ENCODE measurements at regions not wholly inside any gene's neighbourhood (a gene's known extent, or its start where the extent isn't known, plus 50 kb on each side); places are given as distances from the start of the nearest gene placed in this dataset.
A peak's percentile ranks its signal among the peaks of the same experiment; 100 is the strongest.

DNA sequence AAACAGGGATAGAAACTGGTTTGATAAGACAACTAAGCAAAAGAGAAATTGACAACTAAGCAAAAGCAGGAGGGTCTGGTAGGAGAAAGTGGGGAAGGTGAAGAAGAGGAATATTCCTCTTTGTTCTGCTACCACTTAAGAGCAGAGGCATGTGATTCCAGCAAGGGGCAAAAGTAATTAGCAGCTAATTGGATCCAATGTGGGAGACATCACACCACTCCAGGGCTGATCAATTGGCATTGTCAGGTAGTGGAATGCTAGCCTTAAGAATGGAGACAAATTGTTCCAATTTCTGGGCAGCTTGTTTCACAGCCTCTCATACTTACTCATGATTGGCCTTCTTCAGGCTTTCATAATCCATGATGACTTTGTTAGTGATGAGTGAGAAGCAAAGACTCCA, 547.1 kb upstream of the GCFC2 start:
- TF ChIP-seq, protein P1, sequence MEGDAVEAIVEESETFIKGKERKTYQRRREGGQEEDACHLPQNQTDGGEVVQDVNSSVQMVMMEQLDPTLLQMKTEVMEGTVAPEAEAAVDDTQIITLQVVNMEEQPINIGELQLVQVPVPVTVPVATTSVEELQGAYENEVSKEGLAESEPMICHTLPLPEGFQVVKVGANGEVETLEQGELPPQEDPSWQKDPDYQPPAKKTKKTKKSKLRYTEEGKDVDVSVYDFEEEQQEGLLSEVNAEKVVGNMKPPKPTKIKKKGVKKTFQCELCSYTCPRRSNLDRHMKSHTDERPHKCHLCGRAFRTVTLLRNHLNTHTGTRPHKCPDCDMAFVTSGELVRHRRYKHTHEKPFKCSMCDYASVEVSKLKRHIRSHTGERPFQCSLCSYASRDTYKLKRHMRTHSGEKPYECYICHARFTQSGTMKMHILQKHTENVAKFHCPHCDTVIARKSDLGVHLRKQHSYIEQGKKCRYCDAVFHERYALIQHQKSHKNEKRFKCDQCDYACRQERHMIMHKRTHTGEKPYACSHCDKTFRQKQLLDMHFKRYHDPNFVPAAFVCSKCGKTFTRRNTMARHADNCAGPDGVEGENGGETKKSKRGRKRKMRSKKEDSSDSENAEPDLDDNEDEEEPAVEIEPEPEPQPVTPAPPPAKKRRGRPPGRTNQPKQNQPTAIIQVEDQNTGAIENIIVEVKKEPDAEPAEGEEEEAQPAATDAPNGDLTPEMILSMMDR (IDR thresholded peaks at IDR 0.05; ENCODE audit: unreplicated experiment), result no peak
- no peaks in the 10 kb centered on the region for H3K36me3 Mint-ChIP-seq (ENCODE audit: insufficient read depth, unreplicated experiment)
- intact Hi-C loops (cut with micrococcal nuclease), result loop anchor here (10.0 kb wide), 1 partner anchor 473 kb away; no protein-coding TSS in a partner anchor
- no TSS peak for BruUV-seq (replicated peaks)
- ChIA-PET CTCF (interaction anchor here (0.6 to 1.2 kb wide), 2 partner anchors 61 to 113 kb away, joined by 3 to 4 read pairs; no protein-coding TSS in a partner anchor), POLR2A (no interaction called here)
- no peak overlapping the region for H3K27ac Mint-ChIP-seq (ENCODE audit: low read depth, unreplicated experiment)
- no peaks in the 10 kb centered on the region for H3K9me3 Mint-ChIP-seq (ENCODE audit: unreplicated experiment)
- H3K4me3 Mint-ChIP-seq (ENCODE audit: unreplicated experiment), result no peak overlapping the region
- no peak for DNase-seq (ENCODE audit: unreplicated experiment)
- H3K27me3 Mint-ChIP-seq (ENCODE audit: insufficient read depth, unreplicated experiment), result peaks cover 24% of the 10 kb centered on the region
- no peaks in the 10 kb centered on the region for H3K4me1 Mint-ChIP-seq (ENCODE audit: insufficient read depth, unreplicated experiment)

DNA sequence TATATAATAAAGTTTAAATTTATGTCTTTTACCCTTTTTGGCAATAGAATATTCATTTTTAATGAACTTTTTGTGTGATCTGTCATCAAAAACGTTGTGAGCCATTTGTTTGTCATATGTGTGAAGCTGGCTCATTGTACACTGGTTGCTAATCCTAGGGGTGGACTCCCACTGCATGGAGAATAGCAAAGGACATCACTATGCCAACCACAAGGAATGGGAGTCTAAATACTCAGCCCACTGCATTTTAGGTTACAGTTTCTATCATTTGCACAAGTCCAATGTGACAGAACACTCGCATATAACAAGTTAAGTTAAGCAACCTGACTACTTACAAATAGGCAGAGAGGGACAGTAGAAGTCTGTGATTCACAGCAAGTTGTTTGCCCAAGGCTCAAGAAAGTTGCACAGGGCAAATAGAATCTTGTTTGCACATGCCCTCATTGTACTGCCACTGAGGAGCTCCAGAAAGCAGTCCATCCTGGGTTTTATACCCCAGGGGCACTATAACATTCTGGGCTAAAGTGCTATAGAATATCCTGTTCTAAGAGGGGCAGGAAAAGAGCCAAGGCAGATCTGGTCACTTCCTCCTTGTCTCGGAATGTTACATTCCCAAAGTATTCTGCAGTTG, 545.9 kb upstream of the GCFC2 start:
- POLR2A ChIA-PET, result no interaction called here
- peak; percentile 57 for DNase-seq (ENCODE audit: unreplicated experiment)

DNA sequence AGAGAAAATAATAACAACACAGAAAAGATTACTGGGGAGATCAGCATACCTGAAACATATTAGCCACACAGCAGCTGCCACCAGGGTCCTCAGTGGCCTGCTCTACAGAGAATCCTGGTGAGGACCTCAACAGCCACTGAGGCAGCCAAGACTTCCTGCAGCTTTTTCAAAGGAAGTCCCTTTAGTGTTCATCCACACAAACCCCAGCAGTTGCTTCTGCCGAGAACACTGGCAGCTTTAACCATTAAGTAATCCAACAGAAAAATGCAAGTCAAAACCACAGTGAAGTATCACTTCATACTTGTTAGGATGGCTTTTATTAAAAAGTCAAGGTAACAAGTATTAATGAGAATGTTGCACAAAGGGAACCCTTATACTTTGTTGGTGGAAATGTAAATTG, 542.0 kb upstream of the GCFC2 start:
- intact Hi-C loops (cut with micrococcal nuclease), result loop anchor here (10.0 kb wide), 1 partner anchor 468 kb away; no protein-coding TSS in a partner anchor
- Mint-ChIP-seq H3K27ac (ENCODE audit: low read depth, unreplicated experiment) (no peak overlapping the region), H3K4me1 (ENCODE audit: insufficient read depth, unreplicated experiment) (no peaks in the 10 kb centered on the region), H3K36me3 (ENCODE audit: insufficient read depth, unreplicated experiment) (no peaks in the 10 kb centered on the region), H3K4me3 (ENCODE audit: unreplicated experiment) (no peak overlapping the region), H3K9me3 (ENCODE audit: unreplicated experiment) (no peaks in the 10 kb centered on the region), H3K27me3 (ENCODE audit: insufficient read depth, unreplicated experiment) (peaks cover 16% of the 10 kb centered on the region)
- ChIA-PET CTCF (interaction anchor here (0.5 kb wide), 1 partner anchor 1372 kb away, joined by 3 read pairs; no protein-coding TSS in a partner anchor), POLR2A (no interaction called here)
- no TSS peak for BruUV-seq (replicated peaks)
- TF ChIP-seq, protein P1 (IDR thresholded peaks at IDR 0.05; ENCODE audit: unreplicated experiment), result no peak
- DNase-seq (ENCODE audit: unreplicated experiment), result no peak

More for the DNA sequence above, 545.9 kb upstream of the GCFC2 start:
- Mint-ChIP-seq H3K27ac (ENCODE audit: low read depth, unreplicated experiment) (no peak overlapping the region), H3K4me3 (ENCODE audit: unreplicated experiment) (no peak overlapping the region), H3K9me3 (ENCODE audit: unreplicated experiment) (no peaks in the 10 kb centered on the region), H3K4me1 (ENCODE audit: insufficient read depth, unreplicated experiment) (no peaks in the 10 kb centered on the region), H3K27me3 (ENCODE audit: insufficient read depth, unreplicated experiment) (peaks cover 33% of the 10 kb centered on the region), H3K36me3 (ENCODE audit: insufficient read depth, unreplicated experiment) (no peaks in the 10 kb centered on the region)
- BruUV-seq (replicated peaks), result no TSS peak
- TF ChIP-seq, protein P1 (IDR thresholded peaks at IDR 0.05; ENCODE audit: unreplicated experiment), result no peak
- intact Hi-C loops (cut with micrococcal nuclease), result loop anchor here (10.0 kb wide), 1 partner anchor 472 kb away; no protein-coding TSS in a partner anchor
- CTCF ChIA-PET, result no interaction called here

DNA sequence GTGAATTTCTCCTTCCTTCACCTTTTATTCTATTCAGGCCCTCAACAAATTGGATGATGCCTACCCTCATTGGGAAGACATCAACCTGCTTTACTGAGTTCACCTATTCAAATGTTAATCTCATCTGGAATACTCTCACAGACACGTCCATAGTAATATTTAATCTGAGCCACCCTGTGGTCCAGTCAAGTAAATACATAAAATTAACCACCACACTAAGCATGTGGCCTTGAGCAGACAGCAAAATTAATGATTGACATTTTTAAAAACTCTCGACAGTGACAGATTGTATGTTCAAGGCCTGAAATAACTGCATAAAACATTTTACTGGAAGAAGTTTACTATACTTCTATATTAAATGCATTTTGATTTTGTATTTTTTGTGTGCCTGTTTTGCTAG, 540.6 kb upstream of the GCFC2 start:
- Mint-ChIP-seq H3K4me3 (ENCODE audit: unreplicated experiment) (no peak overlapping the region), H3K36me3 (ENCODE audit: insufficient read depth, unreplicated experiment) (no peaks in the 10 kb centered on the region), H3K4me1 (ENCODE audit: insufficient read depth, unreplicated experiment) (no peaks in the 10 kb centered on the region), H3K27me3 (ENCODE audit: insufficient read depth, unreplicated experiment) (peaks cover 11% of the 10 kb centered on the region), H3K9me3 (ENCODE audit: unreplicated experiment) (no peaks in the 10 kb centered on the region), H3K27ac (ENCODE audit: low read depth, unreplicated experiment) (no peak overlapping the region)
- CTCF ChIA-PET, result no interaction called here
- no TSS peak for BruUV-seq (replicated peaks)
- DNase-seq (ENCODE audit: unreplicated experiment), result no peak
- intact Hi-C loops (cut with micrococcal nuclease), result loop anchor here (10.0 kb wide), 1 partner anchor 467 kb away; no protein-coding TSS in a partner anchor
- POLR2A ChIA-PET, result no interaction called here
- TF ChIP-seq, protein P1 (IDR thresholded peaks at IDR 0.05; ENCODE audit: unreplicated experiment), result no peak

Measured in MCF 10A (cell line).